Brain microvascular endothelial cell (primary cell): ENCODE measurements at regions not wholly inside any gene's neighbourhood (a gene's known extent, or its start where the extent isn't known, plus 50 kb on each side); places are given as distances from the start of the nearest gene placed in this dataset.

Experiments
- DNase-seq: peaks from one replicate; pipeline ENCODE4 v3.0.0-alpha.2; 2020
- H3K27ac ChIP-seq: fragments of 250-450 bp; sonication (Bioruptor Pico); 2 replicates; pipeline ENCODE4 v1.5.1; 2020; ENCODE audit warnings: mild to moderate bottlenecking, moderate library complexity
- H3K27me3 ChIP-seq: fragments of 250-450 bp; sonication (Bioruptor Pico); replicated peaks from 2 replicates; pipeline ENCODE4 v1.5.1; 2020; ENCODE audit warnings: mild to moderate bottlenecking
- H3K36me3 ChIP-seq: fragments of 250-450 bp; sonication (Bioruptor Pico); replicated peaks from 2 replicates; pipeline ENCODE4 v1.5.1; 2020; ENCODE audit warnings: mild to moderate bottlenecking
- H3K4me3 ChIP-seq: 2 replicates; pipeline ENCODE4 v1.5.1; 2011; ENCODE audit warnings: low read depth, mild to moderate bottlenecking, control low read depth, low read length, moderate library complexity
- CTCF ChIP-seq: IDR thresholded peaks from 2 replicates; pipeline ENCODE4 v1.5.1; 2011; ENCODE audit warnings: low read depth, mild to moderate bottlenecking, moderate library complexity, low read length, control low read depth, inconsistent platforms; ENCODE audit errors: missing control alignments
- in situ Hi-C: cut with HindIII; loops from 2 replicates; pipeline ENCODE4 v1.10.0; 2017; ENCODE audit warnings: low sequenced_read_pairs, low pct_ligation_motif_present

DNA sequence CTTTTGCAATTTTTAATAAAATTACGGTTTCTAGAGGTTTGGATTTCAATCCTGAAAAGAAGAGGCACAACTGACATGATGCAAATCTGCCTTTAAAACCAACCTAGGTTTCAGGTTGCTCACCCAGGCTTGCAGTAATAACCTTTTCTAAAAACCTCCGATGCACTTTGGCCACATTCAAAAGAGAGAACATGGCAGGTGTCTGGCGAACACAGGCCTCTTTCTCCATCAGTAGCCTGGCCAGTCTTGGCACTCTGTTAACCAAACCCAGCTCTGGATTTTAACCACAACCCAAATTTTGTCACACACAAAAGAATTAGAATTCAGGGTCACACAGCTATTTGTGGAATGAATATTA is 55.8 kb upstream of the MAFB start:
- in situ Hi-C loops: no loop called here
- no peak for DNase-seq
- Histone ChIP-seq H3K27me3 (no peaks in the 10 kb centered on the region), H3K4me3 (no peak overlapping the region), H3K36me3 (no peaks in the 10 kb centered on the region), H3K27ac (no peak overlapping the region)
- no peak for TF ChIP-seq CTCF

DNA sequence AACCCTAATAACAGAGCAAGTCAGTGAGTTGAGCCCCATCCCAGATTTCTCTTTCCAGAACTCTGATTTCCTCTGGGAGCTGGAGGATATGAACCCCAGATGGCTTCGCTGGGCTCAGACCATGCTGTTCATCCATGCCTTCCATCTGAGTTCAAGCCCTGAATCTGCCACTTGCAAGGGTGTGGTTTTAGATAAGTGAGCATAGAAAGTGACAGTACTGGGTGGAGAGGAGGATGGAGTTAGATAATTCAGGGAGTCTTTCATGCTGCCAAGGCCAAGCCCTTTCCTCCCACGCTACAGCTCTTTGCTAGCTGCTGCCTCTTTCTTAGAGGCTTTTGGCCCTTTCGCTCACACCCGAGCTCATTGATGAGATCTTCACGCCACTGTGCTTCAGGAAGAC is 57.2 kb upstream of the MAFB start:
- Histone ChIP-seq H3K36me3 (no peaks in the 10 kb centered on the region), H3K27ac (no peak overlapping the region), H3K27me3 (no peaks in the 10 kb centered on the region), H3K4me3 (no peak overlapping the region)
- no peak for DNase-seq
- in situ Hi-C loops: no loop called here
- no peak for TF ChIP-seq CTCF

DNA sequence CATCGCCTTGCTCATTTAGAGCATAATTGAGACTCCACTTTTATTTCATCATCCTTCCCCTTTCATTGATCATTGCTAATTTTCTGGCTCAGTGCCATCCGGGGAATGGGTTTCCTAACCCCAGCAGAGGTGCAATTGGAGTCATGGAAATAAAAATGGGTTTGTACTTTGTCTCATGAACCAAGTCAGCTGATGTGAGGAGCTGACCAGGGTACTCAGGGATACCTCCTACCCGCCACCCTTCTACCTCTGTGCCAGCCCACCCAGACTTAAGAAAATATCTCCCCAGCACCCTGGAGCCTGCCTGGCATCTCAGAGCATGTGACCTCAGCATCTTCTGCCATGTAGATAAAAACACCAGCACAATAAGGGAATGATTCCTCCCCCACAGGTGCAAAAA is 59.1 kb upstream of the MAFB start:
- Histone ChIP-seq H3K36me3 (no peaks in the 10 kb centered on the region), H3K27ac (no peak overlapping the region), H3K4me3 (no peak overlapping the region), H3K27me3 (no peaks in the 10 kb centered on the region)
- DNase-seq: no peak
- in situ Hi-C loops: no loop called here
- no peak for TF ChIP-seq CTCF

DNA sequence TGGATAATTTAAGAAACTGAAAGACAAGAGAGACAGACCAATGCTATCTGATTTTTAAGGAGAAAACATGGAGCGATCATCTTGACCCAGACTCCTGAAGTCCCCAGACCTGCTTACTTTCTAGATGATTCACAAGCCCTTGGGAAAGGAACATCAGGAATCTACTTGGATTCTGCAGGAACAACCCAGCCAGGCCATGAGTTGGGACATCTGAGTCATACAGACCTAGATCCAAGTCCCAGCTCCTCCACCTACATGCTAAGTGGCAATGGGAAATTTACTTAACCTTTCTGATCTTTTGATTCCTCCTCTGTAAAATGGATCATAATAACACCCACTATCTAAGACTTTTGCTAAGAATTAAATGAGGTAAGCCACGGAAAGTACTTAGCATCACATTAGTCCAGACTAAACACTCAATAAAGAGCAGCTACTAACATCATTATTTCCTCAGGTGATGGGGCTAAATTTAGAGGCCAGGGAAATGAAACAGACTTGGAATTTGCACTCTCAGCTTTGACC is 61.0 kb upstream of the MAFB start:
- DNase-seq: no peak
- H3K27me3 ChIP-seq: no peaks in the 10 kb centered on the region
- no peak overlapping the region for H3K27ac ChIP-seq
- in situ Hi-C loops: no loop called here
- TF ChIP-seq CTCF: no peak
- H3K4me3 ChIP-seq: no peak overlapping the region
- no peaks in the 10 kb centered on the region for H3K36me3 ChIP-seq

DNA sequence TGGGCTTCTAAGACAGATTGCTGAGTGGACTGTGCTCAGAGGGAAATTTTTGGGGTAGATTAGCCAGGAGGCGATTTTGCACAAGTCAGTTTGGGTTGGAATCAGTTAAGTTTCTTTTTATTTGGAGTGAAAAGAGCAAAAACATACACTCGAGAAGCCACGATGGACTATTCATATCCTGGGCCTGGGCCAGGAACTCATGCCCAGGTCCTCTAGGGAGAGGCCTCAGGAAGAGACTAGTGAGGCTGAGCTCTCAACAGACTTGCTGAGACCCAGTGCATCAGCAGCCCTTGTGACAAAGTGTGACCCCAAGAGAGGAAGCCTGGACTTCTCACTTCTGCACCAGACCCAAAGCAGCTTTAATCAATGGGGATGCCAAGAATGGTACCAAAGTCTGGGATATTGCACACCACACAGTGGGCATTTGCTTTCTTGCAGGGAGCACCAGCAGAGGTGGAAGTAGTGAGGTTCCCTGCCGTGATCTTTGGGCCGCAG is 61.6 kb upstream of the MAFB start:
- H3K4me3 ChIP-seq: no peak overlapping the region
- DNase-seq: no peak
- no peak overlapping the region for H3K27ac ChIP-seq
- TF ChIP-seq CTCF: no peak
- no peaks in the 10 kb centered on the region for H3K36me3 ChIP-seq
- in situ Hi-C loops: no loop called here
- no peaks in the 10 kb centered on the region for H3K27me3 ChIP-seq

- DNase-seq: no peak
- in situ Hi-C loops: no loop called here
- Histone ChIP-seq H3K36me3 (no peaks in the 10 kb centered on the region), H3K4me3 (no peak overlapping the region), H3K27ac (no peak overlapping the region), H3K27me3 (no peaks in the 10 kb centered on the region)
- no peak for TF ChIP-seq CTCF
Observed at GRCh38 chr20:40753472-40753871, 64.4 kb upstream of the MAFB start.
